ENCODE measurements at regions not wholly inside any gene's neighbourhood (a gene's known extent, or its start where the extent isn't known, plus 50 kb on each side); places are given as distances from the start of the nearest gene placed in this dataset.
A peak's percentile ranks its signal among the peaks of the same experiment; 100 is the strongest.
"Not testable (repeated sequence)": the region's sequence is repeated elsewhere in the genome, so short reads cannot be mapped to it uniquely, and the experiment has no call there.

GRCh38 chrX:115840729-115841409, 279.9 kb downstream of the PLS3 start:
- ATAC-seq; intact Hi-C loops (cut with DNase I); DNase-seq (ENCODE audit: missing footprints): not testable (repeated sequence)

- ATAC-seq; DNase-seq (ENCODE audit: missing footprints); intact Hi-C loops (cut with DNase I): not testable (repeated sequence)
Observed at GRCh38 chrX:115850986-115851385, 290.0 kb downstream of the PLS3 start.

GRCh38 chrX:115853260-115853659, 292.3 kb downstream of the PLS3 start:
- ATAC-seq; DNase-seq (ENCODE audit: missing footprints); intact Hi-C loops (cut with DNase I): not testable (repeated sequence)

GRCh38 chrX:115881170-115881569, 289.4 kb upstream of the AGTR2 start:
- DNase-seq (ENCODE audit: missing footprints); ATAC-seq; intact Hi-C loops (cut with DNase I): not testable (repeated sequence)

GRCh38 chrX:115884121-115884520, 286.4 kb upstream of the AGTR2 start:
- ATAC-seq; intact Hi-C loops (cut with DNase I); DNase-seq (ENCODE audit: missing footprints): not testable (repeated sequence)

GRCh38 chrX:115888041-115888440, 282.5 kb upstream of the AGTR2 start:
- ATAC-seq; DNase-seq (ENCODE audit: missing footprints); intact Hi-C loops (cut with DNase I): not testable (repeated sequence)

GRCh38 chrX:115888519-115888918, 282.0 kb upstream of the AGTR2 start:
- ATAC-seq; intact Hi-C loops (cut with DNase I); DNase-seq (ENCODE audit: missing footprints): not testable (repeated sequence)

- intact Hi-C loops (cut with DNase I), result no loop called here
- DNase-seq (ENCODE audit: missing footprints), result peak; percentile 62
Observed at GRCh38 chrX:115889121-115889890, 281.2 kb upstream of the AGTR2 start.

GRCh38 chrX:115892056-115892708, 278.4 kb upstream of the AGTR2 start:
- ATAC-seq (no peak), DNase-seq (ENCODE audit: missing footprints) (no peak)
- intact Hi-C loops (cut with DNase I), result no loop called here

More at GRCh38 chrX:115889121-115889890, 281.2 kb upstream of the AGTR2 start:
- no peak for ATAC-seq

GRCh38 chrX:115892787-115893671, 277.5 kb upstream of the AGTR2 start:
- ATAC-seq (no peak), DNase-seq (ENCODE audit: missing footprints) (no peak)
- intact Hi-C loops (cut with DNase I), result no loop called here

- no peak for ATAC-seq
Observed at GRCh38 chrX:115894087-115894486, 276.5 kb upstream of the AGTR2 start.

GRCh38 chrX:115895678-115896329, 274.7 kb upstream of the AGTR2 start:
- intact Hi-C loops (cut with DNase I), result no loop called here
- DNase-seq (ENCODE audit: missing footprints), result no peak
- ATAC-seq, result no peak

More at GRCh38 chrX:115894087-115894486, 276.5 kb upstream of the AGTR2 start:
- intact Hi-C loops (cut with DNase I), result no loop called here
- no peak for DNase-seq (ENCODE audit: missing footprints)

GRCh38 chrX:115896362-115896761, 274.2 kb upstream of the AGTR2 start:
- DNase-seq (ENCODE audit: missing footprints), result no peak
- ATAC-seq, result no peak
- intact Hi-C loops (cut with DNase I), result no loop called here

GRCh38 chrX:115897956-115898355, 272.6 kb upstream of the AGTR2 start:
- intact Hi-C loops (cut with DNase I), result no loop called here
- ATAC-seq (no peak), DNase-seq (ENCODE audit: missing footprints) (no peak)

GRCh38 chrX:115898382-115899001, 272.1 kb upstream of the AGTR2 start:
- DNase-seq (ENCODE audit: missing footprints) (no peak), ATAC-seq (no peak)
- intact Hi-C loops (cut with DNase I), result no loop called here

- ATAC-seq (no peak), DNase-seq (ENCODE audit: missing footprints) (no peak)
- intact Hi-C loops (cut with DNase I), result no loop called here
Observed at GRCh38 chrX:115900425-115900824, 270.1 kb upstream of the AGTR2 start.

GRCh38 chrX:115901241-115901640, 269.3 kb upstream of the AGTR2 start:
- no peak for ATAC-seq
- no peak for DNase-seq (ENCODE audit: missing footprints)
- intact Hi-C loops (cut with DNase I), result no loop called here

GRCh38 chrX:115902995-115903394, 267.5 kb upstream of the AGTR2 start:
- DNase-seq (ENCODE audit: missing footprints), result no peak
- ATAC-seq, result no peak
- intact Hi-C loops (cut with DNase I), result no loop called here
